ENCODE measurements at regions not wholly inside any gene's neighbourhood (a gene's known extent, or its start where the extent isn't known, plus 50 kb on each side); places are given as distances from the start of the nearest gene placed in this dataset.

DNA sequence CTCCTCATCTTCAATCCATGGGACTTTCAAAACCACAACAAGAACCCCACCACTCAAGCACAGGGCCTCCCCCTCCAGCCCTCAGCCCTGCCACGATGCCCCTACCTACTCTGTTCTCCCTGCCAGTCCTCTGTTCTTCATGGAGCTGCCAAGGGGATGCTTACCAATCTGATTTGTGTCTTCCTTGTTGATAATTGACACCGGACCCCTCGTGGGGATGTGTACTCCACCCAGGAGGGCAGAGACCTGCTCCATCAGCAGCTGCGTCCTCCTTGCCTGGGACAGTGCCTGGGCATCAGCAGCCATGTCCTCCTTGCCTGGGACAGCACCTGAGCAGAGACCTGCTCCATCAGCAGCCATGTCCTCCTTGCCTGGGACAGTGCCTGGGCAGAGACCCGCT, 1489.2 kb downstream of the TBC1D22A start:
- no peaks in the 10 kb centered on the region for H3K9me2 ChIP-seq (ENCODE audit: insufficient read depth)
- WGBS, 2 experiments (ENCODE audit: low coverage in 1 of 2, low lambda C conversion rate in 2 of 2, missing lambda C conversion rate in 2 of 2), result 52 to 60% methylated on average over 4 to 5 of the region's 5 CpGs
- no peaks in the 10 kb centered on the region for H3K4me1 ChIP-seq (ENCODE audit: insufficient read depth)
- no peaks in the 10 kb centered on the region for H3F3A ChIP-seq (ENCODE audit: insufficient read depth)
- no peak overlapping the region for H3K9ac ChIP-seq
- TF ChIP-seq EZH2 (IDR thresholded peaks at IDR 0.05; ENCODE audit: insufficient read depth, poor library complexity, severe bottlenecking) (no peak), EZH2phosphoT487 (IDR thresholded peaks at IDR 0.05; ENCODE audit: insufficient read depth, low read depth) (no peak)
- no peak overlapping the region for H3K4me3 ChIP-seq
- H3K4me2 ChIP-seq (ENCODE audit: unreplicated experiment), result no peak overlapping the region
- H3K27ac ChIP-seq, result no peak overlapping the region
- DNase-seq, result no peak
- H3K79me2 ChIP-seq (ENCODE audit: insufficient read depth), result no peaks in the 10 kb centered on the region
- in situ Hi-C loops (cut with MboI), result no loop called here
- no peaks in the 10 kb centered on the region for H3K27me3 ChIP-seq (replicated peaks; ENCODE audit: insufficient read depth)
- no peaks in the 10 kb centered on the region for H3K36me3 ChIP-seq (ENCODE audit: low read depth)
- H2AFZ ChIP-seq, result no peak overlapping the region
- H4K20me1 ChIP-seq (ENCODE audit: insufficient read depth), result no peaks in the 10 kb centered on the region
- no peaks in the 10 kb centered on the region for H3K9me3 ChIP-seq (ENCODE audit: low read depth)

DNA sequence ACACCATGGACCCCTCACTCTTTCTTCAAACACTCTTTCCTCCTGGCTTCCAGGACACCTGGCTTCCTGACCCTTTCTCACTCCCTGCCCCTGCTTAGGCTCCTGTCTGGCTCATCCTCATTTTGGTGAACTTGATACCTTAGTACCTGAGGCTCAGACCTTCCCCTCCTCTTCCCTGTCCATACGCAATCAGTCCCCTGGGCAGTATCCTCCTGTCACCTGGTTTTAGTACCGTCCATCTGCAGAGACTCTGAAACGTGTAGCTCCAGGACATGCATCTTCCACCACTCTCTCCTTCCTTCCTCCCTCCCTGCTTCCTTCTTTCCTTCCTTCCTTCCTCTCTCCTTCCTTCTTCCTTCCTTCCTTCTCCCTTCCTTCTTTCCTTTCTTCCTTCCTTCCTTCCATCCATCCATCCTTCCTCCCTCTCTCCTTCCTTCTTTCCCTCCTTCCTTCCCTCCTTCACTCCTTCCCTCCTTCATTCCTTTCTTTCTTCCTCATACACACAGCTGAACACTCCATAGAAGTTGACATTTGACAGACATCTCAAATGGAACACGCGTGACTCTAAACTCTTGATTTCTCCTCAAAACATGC, 1488.6 kb downstream of the TBC1D22A start:
- Histone ChIP-seq H3K4me3 (no peak overlapping the region), H3K27ac (no peak overlapping the region), H3K27me3 (replicated peaks; ENCODE audit: insufficient read depth) (no peaks in the 10 kb centered on the region), H3K9ac (no peak overlapping the region), H3K4me2 (ENCODE audit: unreplicated experiment) (no peak overlapping the region), H3K9me2 (ENCODE audit: insufficient read depth) (no peaks in the 10 kb centered on the region), H2AFZ (no peak overlapping the region), H3K79me2 (ENCODE audit: insufficient read depth) (no peaks in the 10 kb centered on the region), H4K20me1 (ENCODE audit: insufficient read depth) (no peaks in the 10 kb centered on the region), H3F3A (ENCODE audit: insufficient read depth) (no peaks in the 10 kb centered on the region), H3K9me3 (ENCODE audit: low read depth) (no peaks in the 10 kb centered on the region), H3K36me3 (ENCODE audit: low read depth) (no peaks in the 10 kb centered on the region), H3K4me1 (ENCODE audit: insufficient read depth) (no peaks in the 10 kb centered on the region)
- TF ChIP-seq EZH2phosphoT487 (IDR thresholded peaks at IDR 0.05; ENCODE audit: insufficient read depth, low read depth), result no peak
- WGBS, 2 experiments (ENCODE audit: low coverage in 1 of 2, low lambda C conversion rate in 2 of 2, missing lambda C conversion rate in 2 of 2), result 55 to 61% methylated on average over 5 of the region's 5 CpGs
- in situ Hi-C loops (cut with MboI), result no loop called here
- DNase-seq, result no peak

- Histone ChIP-seq H3K79me2 (ENCODE audit: insufficient read depth) (no peaks in the 10 kb centered on the region), H3K27ac (no peak overlapping the region), H3K36me3 (ENCODE audit: low read depth) (no peaks in the 10 kb centered on the region), H3K9me2 (ENCODE audit: insufficient read depth) (no peaks in the 10 kb centered on the region), H2AFZ (no peak overlapping the region), H3K9ac (no peak overlapping the region), H4K20me1 (ENCODE audit: insufficient read depth) (no peaks in the 10 kb centered on the region), H3F3A (ENCODE audit: insufficient read depth) (no peaks in the 10 kb centered on the region), H3K4me2 (ENCODE audit: unreplicated experiment) (no peak overlapping the region), H3K9me3 (ENCODE audit: low read depth) (no peaks in the 10 kb centered on the region), H3K4me3 (no peak overlapping the region), H3K4me1 (ENCODE audit: insufficient read depth) (no peaks in the 10 kb centered on the region), H3K27me3 (replicated peaks; ENCODE audit: insufficient read depth) (no peaks in the 10 kb centered on the region)
- TF ChIP-seq EZH2phosphoT487 (IDR thresholded peaks at IDR 0.05; ENCODE audit: insufficient read depth, low read depth), result no peak
- no peak for TF ChIP-seq EZH2 (IDR thresholded peaks at IDR 0.05; ENCODE audit: insufficient read depth, poor library complexity, severe bottlenecking)
- WGBS, 2 experiments (ENCODE audit: low coverage in 1 of 2, low lambda C conversion rate in 2 of 2, missing lambda C conversion rate in 2 of 2), result 47 to 54% methylated on average over 16 of the region's 16 CpGs
- no peak for DNase-seq
- in situ Hi-C loops (cut with MboI), result no loop called here
Measured at GRCh38 chr22:48250286-48250895, 1487.9 kb downstream of the TBC1D22A start.

DNA sequence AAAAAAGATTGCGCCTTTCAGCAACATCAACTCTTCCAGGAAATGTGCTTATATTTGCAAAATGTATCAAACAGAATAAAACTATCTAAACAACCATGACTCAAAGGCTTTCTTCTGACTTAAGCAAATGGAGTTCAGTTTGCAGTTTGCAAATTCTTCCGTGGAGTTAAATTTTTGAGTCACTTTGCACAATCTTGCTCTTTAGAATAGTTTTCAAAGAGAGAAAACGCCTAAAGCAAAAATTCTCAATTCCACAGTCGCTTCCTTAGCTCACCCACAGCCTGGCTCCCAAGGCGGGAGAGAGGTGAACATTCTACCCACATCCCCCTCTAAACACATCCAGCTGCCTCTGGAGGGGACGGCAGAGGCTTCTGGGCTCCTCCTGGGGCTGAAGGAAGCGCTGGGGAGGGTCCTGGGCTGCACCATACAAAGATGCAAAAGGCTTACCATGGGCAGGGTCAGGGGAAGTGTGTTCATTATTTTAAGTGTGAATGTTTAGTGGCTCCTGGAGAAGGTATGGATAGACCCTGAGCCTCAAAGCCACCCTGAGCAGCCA, 1487.3 kb downstream of the TBC1D22A start:
- no peaks in the 10 kb centered on the region for H3K9me2 ChIP-seq (ENCODE audit: insufficient read depth)
- no peaks in the 10 kb centered on the region for H3F3A ChIP-seq (ENCODE audit: insufficient read depth)
- no peak for TF ChIP-seq EZH2phosphoT487 (IDR thresholded peaks at IDR 0.05; ENCODE audit: insufficient read depth, low read depth)
- TF ChIP-seq EZH2 (IDR thresholded peaks at IDR 0.05; ENCODE audit: insufficient read depth, poor library complexity, severe bottlenecking), result no peak
- H3K4me1 ChIP-seq (ENCODE audit: insufficient read depth), result no peaks in the 10 kb centered on the region
- no peaks in the 10 kb centered on the region for H3K27me3 ChIP-seq (replicated peaks; ENCODE audit: insufficient read depth)
- H2AFZ ChIP-seq, result no peak overlapping the region
- H3K4me3 ChIP-seq, result no peak overlapping the region
- H3K79me2 ChIP-seq (ENCODE audit: insufficient read depth), result no peaks in the 10 kb centered on the region
- DNase-seq, result no peak
- H4K20me1 ChIP-seq (ENCODE audit: insufficient read depth), result no peaks in the 10 kb centered on the region
- no peaks in the 10 kb centered on the region for H3K36me3 ChIP-seq (ENCODE audit: low read depth)
- in situ Hi-C loops (cut with MboI), result no loop called here
- H3K9me3 ChIP-seq (ENCODE audit: low read depth), result no peaks in the 10 kb centered on the region
- no peak overlapping the region for H3K27ac ChIP-seq
- whole genome bisulfite sequencing, 2 experiments (ENCODE audit: low coverage in 1 of 2, low lambda C conversion rate in 2 of 2, missing lambda C conversion rate in 2 of 2), result 20 to 27% methylated on average over 6 to 7 of the region's 7 CpGs
- H3K4me2 ChIP-seq (ENCODE audit: unreplicated experiment), result no peak overlapping the region
- H3K9ac ChIP-seq, result no peak overlapping the region
